OCI-LY1 (cell line): ENCODE measurements at regions not wholly inside any gene's neighbourhood (a gene's known extent, or its start where the extent isn't known, plus 50 kb on each side); places are given as distances from the start of the nearest gene placed in this dataset.

Source experiments
- H2AFZ ChIP-seq: fragments of 200-600 bp; sonication (generic), shearing (Covaris generic); 2 replicates; pipeline ENCODE4 v1.6.0; 2014; ENCODE audit warnings: antibody characterized with exemption, mild to moderate bottlenecking, low read length
- H3F3A ChIP-seq: fragments of 200-600 bp; sonication (generic), shearing (Covaris generic); 2 replicates; pipeline ENCODE4 v1.6.0; 2014; ENCODE audit warnings: mild to moderate bottlenecking, antibody characterized with exemption, low read length, moderate library complexity; ENCODE audit not compliant: insufficient read depth
- H3K27ac ChIP-seq: fragments of 200-600 bp; sonication (generic); 2 replicates; pipeline ENCODE4 v1.5.1; 2014; ENCODE audit warnings: low read length, mixed run types, mild to moderate bottlenecking, low read depth; ENCODE audit not compliant: poor library complexity, severe bottlenecking
- H3K27me3 ChIP-seq: fragments of 200-600 bp; sonication (generic); 2 replicates; pipeline ENCODE4 v1.6.0; 2014; ENCODE audit warnings: antibody characterized with exemption, mild to moderate bottlenecking, low read length, moderate library complexity; ENCODE audit not compliant: insufficient read depth
- H3K36me3 ChIP-seq: fragments of 200-600 bp; sonication (generic); 2 replicates; pipeline ENCODE4 v1.6.1; 2014; ENCODE audit warnings: mild to moderate bottlenecking, antibody characterized with exemption, low read length, moderate library complexity, mixed read lengths; ENCODE audit not compliant: insufficient read depth
- H3K4me1 ChIP-seq: fragments of 200-600 bp; sonication (generic); 2 replicates; pipeline ENCODE4 v1.5.1; 2014; ENCODE audit warnings: mild to moderate bottlenecking, low read length, moderate library complexity; ENCODE audit not compliant: insufficient read depth, severe bottlenecking
- H3K4me2 ChIP-seq: fragments of 200-600 bp; sonication (generic), shearing (Covaris generic); 2 replicates; pipeline ENCODE4 v1.6.1; 2014; ENCODE audit warnings: low read length
- H3K4me3 ChIP-seq: fragments of 200-600 bp; sonication (generic); 2 replicates; pipeline ENCODE4 v1.5.1; 2014; ENCODE audit warnings: low read length, low read depth, mild to moderate bottlenecking, mixed read lengths; ENCODE audit not compliant: poor library complexity, severe bottlenecking
- H3K79me2 ChIP-seq: fragments of 200-600 bp; shearing (Covaris generic); 2 replicates; pipeline ENCODE4 v1.6.1; 2016; ENCODE audit warnings: mixed run types, low read length, mixed read lengths; ENCODE audit not compliant: insufficient read depth
- H3K9ac ChIP-seq: fragments of 200-600 bp; sonication (generic), shearing (Covaris generic); 2 replicates; pipeline ENCODE4 v1.6.1; 2014; ENCODE audit warnings: mild to moderate bottlenecking, low read length, mixed read lengths
- H3K9me2 ChIP-seq: fragments of 200-600 bp; sonication (generic), shearing (Covaris generic); 2 replicates; pipeline ENCODE4 v1.6.1; 2014; ENCODE audit warnings: low read depth, mild to moderate bottlenecking, low read length, mixed read lengths
- H3K9me3 ChIP-seq: fragments of 200-600 bp; shearing (Covaris generic); 2 replicates; pipeline ENCODE4 v1.6.1; 2014; ENCODE audit warnings: low read length, mixed read lengths
- H4K20me1 ChIP-seq: fragments of 200-600 bp; sonication (generic), shearing (Covaris generic); 2 replicates; pipeline ENCODE4 v1.6.0; 2016; ENCODE audit warnings: mild to moderate bottlenecking, low read length; ENCODE audit not compliant: insufficient read depth
- EZH2 ChIP-seq: fragments of 200-600 bp; sonication (generic), shearing (Covaris generic); IDR thresholded peaks from 2 replicates; pipeline ENCODE4 v1.8.0; 2017; ENCODE audit warnings: borderline replicate concordance, mixed run types, mild to moderate bottlenecking, antibody characterized with exemption, low read length, moderate library complexity, mixed read lengths
- TF ChIP-seq, protein P1 (sequence below): fragments of 200-600 bp; sonication (generic), shearing (Covaris generic); IDR thresholded peaks from 2 replicates; pipeline ENCODE4 v1.5.1; 2017; ENCODE audit warnings: mild to moderate bottlenecking, antibody characterized with exemption, low read length, moderate library complexity, mixed read lengths

DNA sequence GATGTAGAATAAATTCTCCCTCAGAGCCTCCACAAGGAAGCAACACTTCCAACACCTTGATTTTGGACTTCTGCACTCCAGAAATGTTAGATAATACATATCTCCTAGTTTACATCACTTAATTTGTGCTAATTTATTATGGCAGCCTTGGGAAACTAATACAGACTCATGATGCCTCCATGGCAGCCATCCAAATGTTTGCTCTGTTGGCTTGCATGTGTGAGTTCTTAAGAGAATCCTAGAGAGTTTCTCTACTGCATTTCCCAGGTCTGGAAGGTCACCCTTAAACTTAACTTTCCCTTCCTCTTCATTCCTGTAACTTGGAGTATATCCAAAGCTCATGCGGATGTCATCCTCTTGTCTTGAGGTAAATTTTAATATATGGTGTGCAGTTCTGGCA is 956.1 kb downstream of the ADGRL3 start:
- H3K4me1 ChIP-seq = no peaks in the 10 kb centered on the region
- no peak overlapping the region for H3K27ac ChIP-seq
- H3K9me3 ChIP-seq = no peaks in the 10 kb centered on the region
- H3K9me2 ChIP-seq = no peaks in the 10 kb centered on the region
- H3K79me2 ChIP-seq = no peaks in the 10 kb centered on the region
- H2AFZ ChIP-seq = no peak overlapping the region
- no peaks in the 10 kb centered on the region for H3K27me3 ChIP-seq
- no peak overlapping the region for H3K9ac ChIP-seq
- no peaks in the 10 kb centered on the region for H3K36me3 ChIP-seq
- H4K20me1 ChIP-seq = no peaks in the 10 kb centered on the region
- TF ChIP-seq, protein P1, sequence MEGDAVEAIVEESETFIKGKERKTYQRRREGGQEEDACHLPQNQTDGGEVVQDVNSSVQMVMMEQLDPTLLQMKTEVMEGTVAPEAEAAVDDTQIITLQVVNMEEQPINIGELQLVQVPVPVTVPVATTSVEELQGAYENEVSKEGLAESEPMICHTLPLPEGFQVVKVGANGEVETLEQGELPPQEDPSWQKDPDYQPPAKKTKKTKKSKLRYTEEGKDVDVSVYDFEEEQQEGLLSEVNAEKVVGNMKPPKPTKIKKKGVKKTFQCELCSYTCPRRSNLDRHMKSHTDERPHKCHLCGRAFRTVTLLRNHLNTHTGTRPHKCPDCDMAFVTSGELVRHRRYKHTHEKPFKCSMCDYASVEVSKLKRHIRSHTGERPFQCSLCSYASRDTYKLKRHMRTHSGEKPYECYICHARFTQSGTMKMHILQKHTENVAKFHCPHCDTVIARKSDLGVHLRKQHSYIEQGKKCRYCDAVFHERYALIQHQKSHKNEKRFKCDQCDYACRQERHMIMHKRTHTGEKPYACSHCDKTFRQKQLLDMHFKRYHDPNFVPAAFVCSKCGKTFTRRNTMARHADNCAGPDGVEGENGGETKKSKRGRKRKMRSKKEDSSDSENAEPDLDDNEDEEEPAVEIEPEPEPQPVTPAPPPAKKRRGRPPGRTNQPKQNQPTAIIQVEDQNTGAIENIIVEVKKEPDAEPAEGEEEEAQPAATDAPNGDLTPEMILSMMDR = no peak
- TF ChIP-seq EZH2 = no peak
- no peak overlapping the region for H3K4me3 ChIP-seq
- H3F3A ChIP-seq = no peaks in the 10 kb centered on the region
- H3K4me2 ChIP-seq = no peak overlapping the region

DNA sequence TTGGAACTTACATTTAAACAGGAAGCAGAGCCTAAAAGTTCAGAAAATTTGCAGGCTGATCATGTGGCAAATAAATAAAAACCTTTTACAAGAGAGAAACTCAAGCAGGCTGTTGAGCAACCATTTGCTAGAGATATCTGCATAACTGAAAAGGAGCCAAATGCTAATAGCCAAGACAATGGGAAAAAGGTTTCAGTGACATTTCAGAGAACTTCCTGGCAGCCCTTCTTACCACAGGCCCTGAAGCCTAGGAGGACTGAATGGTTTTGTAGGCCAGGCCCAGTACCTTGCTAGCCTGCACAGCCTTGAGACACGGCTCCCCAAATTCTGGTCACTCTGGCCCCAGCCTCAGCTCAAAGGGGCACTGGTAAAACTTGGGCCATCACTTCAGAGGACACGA is 945.1 kb downstream of the ADGRL3 start:
- Histone ChIP-seq H2AFZ (no peak overlapping the region), H3K36me3 (no peaks in the 10 kb centered on the region), H3K9me3 (no peaks in the 10 kb centered on the region), H4K20me1 (no peaks in the 10 kb centered on the region), H3K9me2 (no peaks in the 10 kb centered on the region), H3K79me2 (no peaks in the 10 kb centered on the region), H3F3A (no peaks in the 10 kb centered on the region), H3K9ac (no peak overlapping the region), H3K4me1 (no peaks in the 10 kb centered on the region), H3K27ac (no peak overlapping the region), H3K4me2 (no peak overlapping the region), H3K4me3 (no peak overlapping the region), H3K27me3 (no peaks in the 10 kb centered on the region)
- TF ChIP-seq, protein P1 = no peak
- TF ChIP-seq EZH2 = no peak

DNA sequence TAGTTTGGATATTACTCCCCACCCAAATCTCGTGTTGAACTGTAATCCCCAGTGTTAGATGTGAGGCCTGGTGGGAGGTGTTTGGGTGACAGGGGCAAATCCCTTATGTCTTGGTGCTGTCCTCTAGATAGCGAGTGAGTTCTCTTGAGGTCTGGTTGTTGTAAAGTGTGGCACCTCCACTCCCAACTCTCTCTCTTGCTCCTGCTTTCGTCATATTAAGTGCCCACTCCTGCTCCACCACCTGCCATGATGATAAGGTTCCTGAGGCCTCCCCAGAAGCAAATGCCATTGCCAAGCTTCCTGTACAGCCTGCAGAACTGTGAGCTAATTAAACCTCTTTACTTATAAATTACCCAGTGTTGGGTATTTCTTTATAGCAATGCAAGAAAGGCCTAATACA is 944.3 kb downstream of the ADGRL3 start:
- Histone ChIP-seq H3K9me2 (no peaks in the 10 kb centered on the region), H3K9me3 (no peaks in the 10 kb centered on the region), H3K9ac (no peak overlapping the region), H3K4me2 (no peak overlapping the region), H3F3A (no peaks in the 10 kb centered on the region), H3K79me2 (no peaks in the 10 kb centered on the region), H3K4me1 (no peaks in the 10 kb centered on the region), H3K36me3 (no peaks in the 10 kb centered on the region), H4K20me1 (no peaks in the 10 kb centered on the region), H3K27ac (no peak overlapping the region), H3K4me3 (no peak overlapping the region), H2AFZ (no peak overlapping the region), H3K27me3 (no peaks in the 10 kb centered on the region)
- TF ChIP-seq, protein P1 = no peak
- TF ChIP-seq EZH2 = no peak
